HG02571 (cell line): ENCODE measurements at regions not wholly inside any gene's neighbourhood (a gene's known extent, or its start where the extent isn't known, plus 50 kb on each side); places are given as distances from the start of the nearest gene placed in this dataset.

Experiments
- ATAC-seq: cut with Tn5 transposase; IDR thresholded peaks from one replicate; pipeline ENCODE4 v1.9.1; 2021; ENCODE audit warnings: mild to moderate bottlenecking, moderate library complexity; ENCODE audit not compliant: unreplicated experiment

DNA sequence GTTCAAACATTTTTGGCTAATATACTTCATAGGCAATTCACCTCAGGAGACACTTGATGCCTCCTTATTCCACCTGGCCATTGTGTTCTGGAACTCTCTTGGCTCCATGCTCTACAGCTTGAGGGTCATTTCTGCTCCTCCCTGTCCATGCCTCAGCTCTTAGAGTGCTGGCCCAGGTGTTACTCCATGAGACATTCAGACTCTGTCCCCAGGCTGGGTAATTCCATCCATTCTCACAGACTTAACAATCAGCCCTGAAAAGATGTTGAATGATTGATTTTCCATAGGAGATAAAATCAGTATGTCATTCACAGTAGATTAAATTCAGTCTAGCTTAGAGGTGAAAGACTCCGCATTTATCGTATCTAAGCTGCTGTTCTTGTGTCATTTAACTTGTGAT is 168.6 kb upstream of the CWC22 start:
- no peak for ATAC-seq

- no peak for ATAC-seq
These were observed 167.5 kb upstream of the CWC22 start for GRCh38 chr2:180174580-180174979.

GRCh38 chr2:180169474-180169873 is 162.4 kb upstream of the CWC22 start:
- ATAC-seq, result no peak

DNA sequence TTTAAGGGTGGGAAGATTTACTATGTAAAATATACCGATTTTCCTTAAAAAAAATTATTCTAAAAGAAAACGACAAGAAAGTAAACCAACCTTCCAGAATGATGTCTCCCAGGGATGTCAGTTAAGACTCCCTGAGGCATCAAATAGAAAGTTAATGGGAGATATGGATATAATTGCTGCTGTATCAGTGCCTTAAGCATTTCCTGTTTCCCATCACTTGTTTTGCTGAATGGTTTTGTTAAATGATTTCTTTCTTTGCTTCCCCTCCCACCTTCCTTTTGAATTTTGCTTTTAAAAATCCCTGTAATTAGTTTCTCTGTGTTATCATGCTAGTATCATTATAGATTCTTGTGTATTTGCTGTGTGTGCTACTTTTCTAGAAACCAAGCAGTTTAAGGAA is 154.3 kb upstream of the CWC22 start:
- ATAC-seq, result no peak

GRCh38 chr2:180159921-180160320 is 152.8 kb upstream of the CWC22 start:
- ATAC-seq, result no peak

GRCh38 chr2:180158961-180159360 is 151.9 kb upstream of the CWC22 start:
- ATAC-seq, result no peak

GRCh38 chr2:180156651-180157050 is 149.6 kb upstream of the CWC22 start:
- no peak for ATAC-seq

GRCh38 chr2:180150606-180151005 is 143.5 kb upstream of the CWC22 start:
- ATAC-seq, result no peak

DNA sequence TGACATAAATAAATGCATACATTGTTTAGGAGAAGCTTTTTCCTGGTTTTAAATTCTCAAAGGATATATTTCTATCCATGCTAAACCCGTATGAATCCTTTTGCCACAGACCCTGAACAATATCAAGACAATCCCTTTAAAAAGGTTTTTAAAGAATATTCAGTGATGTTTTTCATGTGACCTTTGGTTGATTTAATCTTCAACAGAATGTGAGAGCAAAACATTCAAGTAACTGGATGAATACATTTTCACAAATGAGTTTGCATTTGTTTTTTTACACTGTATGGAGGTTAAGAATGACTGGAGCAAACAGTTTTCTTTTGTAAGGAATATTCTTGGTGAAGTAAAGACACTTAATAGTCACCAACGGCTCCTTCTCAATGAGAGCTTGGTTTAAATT is 139.4 kb upstream of the CWC22 start:
- no peak for ATAC-seq

DNA sequence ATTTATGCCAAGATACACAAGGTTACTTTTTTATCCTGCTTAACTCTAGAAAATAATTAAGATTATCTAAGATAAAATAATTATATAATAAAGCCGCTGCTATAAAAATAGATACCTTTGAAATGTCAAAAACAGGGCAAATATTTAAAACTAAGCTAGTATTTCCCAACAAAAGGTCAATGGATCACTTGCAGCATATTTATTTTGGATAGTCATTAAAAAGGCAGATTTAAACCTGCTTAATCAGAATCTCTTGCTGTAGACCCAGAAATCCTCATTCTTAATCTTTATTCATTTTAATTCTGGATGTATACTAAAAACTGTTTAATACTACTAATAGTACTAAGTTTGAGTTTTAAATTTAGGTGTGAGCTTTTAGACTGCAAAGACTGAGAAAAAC is 139.0 kb upstream of the CWC22 start:
- ATAC-seq, result no peak

DNA sequence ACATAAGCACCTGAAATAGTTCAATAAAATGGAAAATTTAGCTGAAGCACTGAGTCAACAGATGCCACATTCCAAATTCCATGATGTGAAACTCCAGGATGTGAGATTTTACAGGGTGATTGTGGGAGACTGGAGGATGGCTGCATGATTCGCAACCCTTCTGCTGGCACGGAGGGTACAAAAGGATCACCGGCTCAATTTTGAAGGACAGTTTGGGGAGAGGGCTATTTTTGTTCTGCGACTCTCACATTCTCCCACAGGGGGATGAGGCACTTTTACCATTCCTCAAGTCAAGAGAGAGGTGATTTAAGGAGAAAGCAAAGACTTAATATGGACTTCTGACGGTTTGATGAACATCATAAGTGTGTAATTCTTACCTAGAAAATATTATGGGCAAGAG is 138.1 kb upstream of the CWC22 start:
- ATAC-seq, result no peak

GRCh38 chr2:180144338-180144813 is 137.3 kb upstream of the CWC22 start:
- ATAC-seq, result no peak

- ATAC-seq, result no peak
These were observed 136.7 kb upstream of the CWC22 start for GRCh38 chr2:180143633-180144337.

DNA sequence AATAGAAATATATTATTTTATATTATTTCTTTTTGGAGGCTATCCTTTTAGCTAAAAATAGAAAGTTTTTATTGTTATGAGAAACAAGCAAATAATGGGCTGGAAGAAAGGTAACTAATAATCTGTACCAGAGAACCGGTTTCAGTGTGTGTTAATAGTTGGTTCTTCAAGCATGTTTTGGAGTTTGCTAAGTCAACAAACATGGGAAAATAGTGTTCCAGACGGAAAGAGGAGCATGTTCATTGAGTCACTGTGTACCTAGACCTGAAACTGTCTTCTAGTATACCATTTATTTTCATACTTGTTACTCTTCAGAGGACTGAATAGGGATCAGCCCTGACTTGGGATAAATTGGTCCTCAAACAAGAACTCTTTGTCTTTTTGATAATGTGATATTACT is 134.5 kb upstream of the CWC22 start:
- no peak for ATAC-seq

- no peak for ATAC-seq
These were observed 126.6 kb upstream of the CWC22 start for GRCh38 chr2:180133736-180134135.

DNA sequence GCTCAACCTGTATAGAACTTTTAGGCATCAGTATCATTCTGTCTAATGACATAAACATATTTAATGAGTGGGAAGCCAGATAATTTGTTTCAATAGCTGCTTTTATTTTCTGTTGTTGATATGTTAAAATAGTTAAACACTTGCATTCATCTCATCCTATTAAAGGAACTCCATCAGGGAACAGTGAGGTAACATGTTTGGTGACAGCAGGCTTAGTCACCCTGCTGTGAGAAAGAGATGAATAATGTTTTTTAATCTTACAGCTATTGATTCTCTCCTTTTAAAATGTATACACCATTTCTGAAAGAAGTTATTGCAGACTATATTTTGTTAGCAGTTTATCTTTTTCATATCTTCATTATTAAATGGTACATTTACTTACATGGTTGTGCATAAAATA is 123.3 kb upstream of the CWC22 start:
- no peak for ATAC-seq

- ATAC-seq, result no peak
These were observed 121.8 kb upstream of the CWC22 start for GRCh38 chr2:180128861-180129260.

DNA sequence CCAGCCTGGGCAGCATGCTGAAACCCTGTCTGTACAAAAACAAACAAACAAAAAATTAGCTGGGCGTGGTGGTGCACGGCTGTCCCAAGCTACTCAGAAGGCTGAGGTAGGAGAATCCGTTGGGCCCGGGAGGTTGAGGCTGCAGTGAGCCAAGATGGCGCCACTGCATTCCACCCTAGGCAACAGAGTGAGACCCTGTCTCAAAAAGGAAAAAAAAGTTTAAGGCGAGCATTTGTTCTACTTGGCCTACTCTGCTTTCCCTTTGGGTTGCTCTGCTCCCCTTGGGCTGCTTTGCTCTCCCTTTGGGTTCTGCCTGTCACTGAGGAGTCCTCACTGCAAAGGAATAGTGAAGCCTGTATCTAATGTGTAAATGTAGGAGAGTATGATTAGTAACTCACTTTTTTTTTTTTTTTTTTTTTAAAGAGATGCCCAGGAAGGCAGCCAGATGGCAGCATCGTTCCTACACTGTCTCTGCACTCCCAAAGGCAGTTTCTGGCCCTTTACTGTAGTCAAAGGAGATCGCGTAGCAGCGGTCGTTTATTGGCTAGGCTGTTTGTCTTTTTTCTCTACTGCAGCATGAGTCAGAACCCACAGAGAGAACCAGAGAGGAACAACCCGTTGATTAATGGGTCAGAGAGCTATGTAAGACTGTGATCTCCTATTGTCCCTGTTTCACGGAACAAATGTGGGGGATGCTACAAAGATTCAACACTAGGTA is 118.3 kb upstream of the CWC22 start:
- peak; percentile 74 for ATAC-seq

- peak; percentile 62 for ATAC-seq
These were observed 117.4 kb upstream of the CWC22 start for GRCh38 chr2:180124273-180125139.

DNA sequence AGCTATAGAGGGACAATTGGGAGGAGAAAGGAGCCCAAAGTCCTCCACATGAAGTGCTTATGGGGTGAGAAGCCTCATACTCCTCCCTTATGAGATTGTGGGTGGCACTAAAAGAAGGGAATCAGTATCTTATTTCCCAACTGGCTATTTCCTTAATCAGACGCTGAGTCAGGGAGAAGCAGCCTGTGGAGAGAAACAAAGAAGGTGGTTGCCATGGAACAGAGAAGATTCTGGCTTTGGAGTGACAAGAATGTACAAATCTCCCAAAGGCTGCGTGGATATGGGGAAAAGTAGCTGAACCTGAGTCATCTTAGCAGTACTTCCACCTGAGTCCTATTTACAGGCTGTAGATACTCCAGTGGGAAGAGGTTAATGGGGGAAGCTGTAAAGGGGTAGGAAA is 115.8 kb upstream of the CWC22 start:
- no peak for ATAC-seq

GRCh38 chr2:180115675-180116074 is 108.6 kb upstream of the CWC22 start:
- ATAC-seq, result no peak

DNA sequence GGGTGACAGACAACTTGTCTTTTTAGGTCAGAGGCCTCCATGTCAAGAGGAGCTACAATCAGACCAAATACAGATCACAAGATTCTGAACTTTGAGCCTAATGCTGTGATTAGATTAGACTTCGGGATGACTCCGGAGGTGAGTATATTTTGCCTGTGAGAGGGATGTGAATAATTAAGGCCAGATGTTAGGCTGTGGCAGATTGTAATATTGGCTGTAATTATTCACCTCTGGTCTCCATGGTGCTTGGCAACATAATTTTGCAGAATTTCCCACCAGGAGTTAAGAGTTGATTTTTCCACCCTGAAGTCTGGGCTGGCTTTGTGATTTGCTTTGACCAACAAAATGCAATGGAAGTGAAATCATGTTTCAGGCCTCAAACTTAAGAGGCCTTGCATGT is 108.2 kb upstream of the CWC22 start:
- ATAC-seq, result no peak
